Ectodermal cell (in vitro differentiated cells): ENCODE measurements at regions not wholly inside any gene's neighbourhood (a gene's known extent, or its start where the extent isn't known, plus 50 kb on each side); places are given as distances from the start of the nearest gene placed in this dataset.

Experiments
- H3K27ac ChIP-seq: 2 replicates; pipeline ENCODE4 v1.7.0; 2013; ENCODE audit warnings: mild to moderate bottlenecking, low read depth, low read length; ENCODE audit not compliant: insufficient read depth, poor library complexity, severe bottlenecking
- H3K27me3 ChIP-seq: 2 replicates; pipeline ENCODE4 v1.7.0; 2013; ENCODE audit warnings: mild to moderate bottlenecking, low read length; ENCODE audit not compliant: insufficient read depth, control insufficient read depth, poor library complexity, severe bottlenecking
- H3K36me3 ChIP-seq: one replicate; pipeline ENCODE4 v1.7.0; 2013; ENCODE audit warnings: low read length; ENCODE audit not compliant: control insufficient read depth, insufficient read depth
- H3K4me1 ChIP-seq: one replicate; pipeline ENCODE4 v1.7.0; 2013; ENCODE audit warnings: low read length; ENCODE audit not compliant: control insufficient read depth, insufficient read depth
- H3K4me3 ChIP-seq: 2 replicates; pipeline ENCODE4 v1.7.0; 2013; ENCODE audit warnings: low read depth, low read length, control low read depth; ENCODE audit not compliant: insufficient read depth
- H3K9me3 ChIP-seq: 2 replicates; pipeline ENCODE4 v1.7.0; 2013; ENCODE audit warnings: mild to moderate bottlenecking, low read length, moderate library complexity; ENCODE audit not compliant: control insufficient read depth
- WGBS, 2 experiments: methylation state at CpG; one replicate each; pipeline ENCODE4 v1.1.7; 2013; ENCODE audit warnings: missing lambda C conversion rate in 2 of 2; 5-methylcytosine and 5-hydroxymethylcytosine counted together

DNA sequence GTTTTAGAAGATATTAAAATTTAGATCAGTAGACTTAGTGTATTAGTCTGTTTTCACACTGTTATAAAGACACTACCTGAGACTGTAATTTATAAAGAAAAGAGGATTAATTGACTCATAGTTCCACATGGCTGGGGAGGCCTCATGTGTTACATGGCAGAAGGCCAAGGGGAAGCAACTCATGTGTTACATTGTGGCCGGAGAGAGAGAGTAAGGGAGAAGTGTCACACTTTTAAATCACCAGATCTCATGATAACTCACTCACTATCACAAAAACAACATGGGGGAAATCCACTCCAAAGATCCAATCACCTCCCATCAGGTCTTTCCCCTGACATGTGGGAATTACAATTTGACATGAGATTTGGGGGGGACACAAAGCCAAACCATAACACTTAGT lies 1159.7 kb upstream of the PCDH7 start:
- WGBS, 2 experiments = 100% methylated on average over 1 of the region's 1 CpG; no CpG with 5 or more reads in 1 of the 2 experiments

DNA sequence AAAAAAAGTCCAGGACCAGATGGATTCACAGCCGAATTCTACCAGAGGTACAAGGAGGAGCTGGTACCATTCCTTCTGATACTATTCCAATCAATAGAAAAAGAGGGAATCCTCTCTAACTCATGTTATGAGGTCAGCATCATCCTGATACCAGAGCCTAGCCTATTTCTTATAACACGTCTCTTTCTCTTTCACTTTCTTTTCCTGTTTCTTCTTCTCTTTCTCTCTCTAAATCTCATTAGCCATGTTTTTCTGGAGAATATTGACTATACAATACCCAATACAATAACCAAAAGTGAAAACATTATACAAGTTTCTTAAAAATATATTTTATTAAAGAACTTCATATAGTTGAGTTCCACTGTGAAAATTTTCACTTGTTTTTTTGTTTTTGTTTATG lies 1154.9 kb upstream of the PCDH7 start:
- no peak overlapping the region for H3K27ac ChIP-seq
- 94 to 95% methylated on average over 2 of the region's 2 CpGs for WGBS, 2 experiments

More for the DNA sequence above, 1159.7 kb upstream of the PCDH7 start:
- H3K27me3 ChIP-seq = no peaks in the 10 kb centered on the region
- no peaks in the 10 kb centered on the region for H3K36me3 ChIP-seq
- H3K4me3 ChIP-seq = no peak overlapping the region
- no peaks in the 10 kb centered on the region for H3K9me3 ChIP-seq
- H3K4me1 ChIP-seq = no peaks in the 10 kb centered on the region
- no peak overlapping the region for H3K27ac ChIP-seq

GRCh38 chr4:29566371-29566770 lies 1153.8 kb upstream of the PCDH7 start:
- Histone ChIP-seq H3K36me3 (no peaks in the 10 kb centered on the region), H3K4me1 (no peaks in the 10 kb centered on the region), H3K27me3 (no peaks in the 10 kb centered on the region), H3K27ac (no peak overlapping the region), H3K4me3 (no peak overlapping the region), H3K9me3 (no peaks in the 10 kb centered on the region)
- WGBS, 2 experiments = 68 to 83% methylated on average over 1 of the region's 1 CpG

More for the DNA sequence above, 1154.9 kb upstream of the PCDH7 start:
- H3K4me1 ChIP-seq = no peaks in the 10 kb centered on the region
- no peak overlapping the region for H3K4me3 ChIP-seq
- no peaks in the 10 kb centered on the region for H3K27me3 ChIP-seq
- H3K36me3 ChIP-seq = no peaks in the 10 kb centered on the region
- H3K9me3 ChIP-seq = no peaks in the 10 kb centered on the region

- H3K27me3 ChIP-seq = no peaks in the 10 kb centered on the region
- 89 to 94% methylated on average over 3 of the region's 3 CpGs for WGBS, 2 experiments
Observed at GRCh38 chr4:29571322-29571721, 1148.8 kb upstream of the PCDH7 start.

GRCh38 chr4:29578329-29578728 lies 1141.8 kb upstream of the PCDH7 start:
- H3K9me3 ChIP-seq = no peaks in the 10 kb centered on the region
- H3K4me1 ChIP-seq = no peaks in the 10 kb centered on the region
- no peaks in the 10 kb centered on the region for H3K36me3 ChIP-seq
- 95 to 97% methylated on average over 2 of the region's 2 CpGs for WGBS, 2 experiments
- no peaks in the 10 kb centered on the region for H3K27me3 ChIP-seq
- no peak overlapping the region for H3K27ac ChIP-seq
- no peak overlapping the region for H3K4me3 ChIP-seq

More at GRCh38 chr4:29571322-29571721, 1148.8 kb upstream of the PCDH7 start:
- Histone ChIP-seq H3K36me3 (no peaks in the 10 kb centered on the region), H3K9me3 (no peaks in the 10 kb centered on the region), H3K4me3 (no peak overlapping the region), H3K4me1 (no peaks in the 10 kb centered on the region), H3K27ac (no peak overlapping the region)

- no peaks in the 10 kb centered on the region for H3K27me3 ChIP-seq
- H3K36me3 ChIP-seq = no peaks in the 10 kb centered on the region
- 91 to 93% methylated on average over 2 of the region's 2 CpGs for WGBS, 2 experiments
- no peaks in the 10 kb centered on the region for H3K4me1 ChIP-seq
- H3K9me3 ChIP-seq = no peaks in the 10 kb centered on the region
- no peak overlapping the region for H3K4me3 ChIP-seq
- no peak overlapping the region for H3K27ac ChIP-seq
Observed at GRCh38 chr4:29581457-29581856, 1138.7 kb upstream of the PCDH7 start.

DNA sequence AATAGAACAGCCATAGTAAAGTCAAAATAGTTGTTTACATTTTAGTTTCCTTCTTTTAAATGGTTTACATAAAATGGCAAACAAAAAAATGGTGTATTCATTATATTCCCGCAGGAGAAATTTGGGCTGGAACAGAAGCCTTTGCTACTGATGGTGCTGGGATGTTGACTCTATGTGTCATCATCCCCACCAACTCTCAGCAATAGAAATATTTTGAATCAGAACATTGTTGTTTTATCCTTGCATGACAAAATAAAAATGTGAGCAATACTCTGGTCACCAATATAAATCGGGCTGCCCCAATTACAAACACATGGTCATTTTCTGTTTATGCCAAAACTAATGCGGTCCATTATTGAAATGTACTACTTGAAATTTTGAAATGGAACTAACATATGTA lies 1131.6 kb upstream of the PCDH7 start:
- Histone ChIP-seq H3K27ac (no peak overlapping the region), H3K36me3 (no peaks in the 10 kb centered on the region), H3K4me3 (no peak overlapping the region), H3K27me3 (no peaks in the 10 kb centered on the region), H3K9me3 (no peaks in the 10 kb centered on the region), H3K4me1 (no peaks in the 10 kb centered on the region)
- 50 to 70% methylated on average over 2 to 3 of the region's 3 CpGs for WGBS, 2 experiments

DNA sequence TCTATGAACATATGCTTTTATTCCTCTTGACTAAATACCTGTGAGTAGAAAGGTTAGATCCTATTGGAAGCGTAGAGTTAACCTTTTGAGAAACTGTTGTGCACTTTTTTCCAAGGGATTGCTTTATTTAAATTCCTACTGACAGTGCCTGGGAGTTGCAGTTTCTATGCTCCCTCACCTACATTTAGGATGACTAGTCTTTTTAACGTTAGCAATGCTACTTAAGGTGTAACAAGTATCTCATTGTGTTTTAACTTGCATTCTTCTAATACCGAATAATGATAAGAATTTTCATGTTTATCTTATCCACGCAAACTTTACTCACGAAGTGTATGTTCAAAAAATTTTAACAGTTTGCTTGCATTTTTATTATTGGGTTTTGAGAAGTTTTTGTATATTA lies 1123.9 kb upstream of the PCDH7 start:
- Histone ChIP-seq H3K36me3 (no peaks in the 10 kb centered on the region), H3K27ac (no peak overlapping the region), H3K9me3 (no peaks in the 10 kb centered on the region), H3K27me3 (no peaks in the 10 kb centered on the region), H3K4me3 (no peak overlapping the region), H3K4me1 (no peaks in the 10 kb centered on the region)
- 92 to 94% methylated on average over 4 to 5 of the region's 5 CpGs for WGBS, 2 experiments

GRCh38 chr4:29619168-29619567 lies 1101.0 kb upstream of the PCDH7 start:
- 88 to 94% methylated on average over 2 of the region's 2 CpGs for WGBS, 2 experiments
- Histone ChIP-seq H3K27ac (no peak overlapping the region), H3K9me3 (no peaks in the 10 kb centered on the region), H3K36me3 (no peaks in the 10 kb centered on the region), H3K4me1 (no peaks in the 10 kb centered on the region), H3K4me3 (no peak overlapping the region), H3K27me3 (no peaks in the 10 kb centered on the region)

GRCh38 chr4:29632199-29632598 lies 1088.0 kb upstream of the PCDH7 start:
- Histone ChIP-seq H3K27ac (no peak overlapping the region), H3K9me3 (no peaks in the 10 kb centered on the region), H3K36me3 (no peaks in the 10 kb centered on the region), H3K4me3 (no peak overlapping the region), H3K27me3 (no peaks in the 10 kb centered on the region), H3K4me1 (no peaks in the 10 kb centered on the region)
- WGBS, 2 experiments = 39 to 50% methylated on average over 2 of the region's 2 CpGs

DNA sequence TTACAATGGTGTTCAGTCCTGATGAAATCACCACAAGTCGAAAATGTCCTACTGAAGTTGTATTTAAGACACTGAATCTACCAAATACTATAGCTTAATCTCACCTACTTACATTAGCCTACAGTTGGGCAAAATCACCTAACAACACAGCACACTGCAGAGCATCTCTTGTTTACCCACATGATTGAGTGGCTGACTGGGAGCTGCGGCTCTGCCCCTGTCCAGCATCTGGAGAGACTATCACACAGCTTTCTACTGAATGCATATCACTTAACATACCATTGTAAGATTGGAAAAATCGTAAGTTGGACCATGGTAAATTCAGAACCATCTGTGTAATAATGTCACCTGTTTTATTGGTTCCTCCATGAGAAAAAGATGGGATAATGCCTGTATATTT lies 1083.2 kb upstream of the PCDH7 start:
- Histone ChIP-seq H3K27ac (no peak overlapping the region), H3K36me3 (no peaks in the 10 kb centered on the region), H3K4me3 (no peak overlapping the region), H3K9me3 (no peaks in the 10 kb centered on the region), H3K27me3 (no peaks in the 10 kb centered on the region), H3K4me1 (no peaks in the 10 kb centered on the region)
- WGBS, 2 experiments = 40 to 62% methylated on average over 2 to 3 of the region's 3 CpGs
